ENCODE measurements at regions not wholly inside any gene's neighbourhood (a gene's known extent, or its start where the extent isn't known, plus 50 kb on each side); places are given as distances from the start of the nearest gene placed in this dataset.

- DNase-seq (ENCODE audit: low read depth) = no peak
Measured at GRCh38 chr12:95411466-95411865, 62.5 kb upstream of the METAP2 start.

GRCh38 chr12:95412482-95413311 is 61.3 kb upstream of the METAP2 start:
- no peak for DNase-seq (ENCODE audit: low read depth)

- no peak for DNase-seq (ENCODE audit: low read depth)
Measured at GRCh38 chr12:95413576-95413975, 60.4 kb upstream of the METAP2 start.

- no peak for DNase-seq (ENCODE audit: low read depth)
Measured at GRCh38 chr12:95415451-95415850, 58.5 kb upstream of the METAP2 start.

GRCh38 chr12:95416111-95416636 is 57.8 kb upstream of the METAP2 start:
- no peak for DNase-seq (ENCODE audit: low read depth)

GRCh38 chr12:95417372-95417771 is 56.6 kb upstream of the METAP2 start:
- DNase-seq (ENCODE audit: low read depth) = no peak

- DNase-seq (ENCODE audit: low read depth) = no peak
Measured at GRCh38 chr12:95418142-95418541, 55.8 kb upstream of the METAP2 start.
